ENCODE measurements at regions not wholly inside any gene's neighbourhood (a gene's known extent, or its start where the extent isn't known, plus 50 kb on each side); places are given as distances from the start of the nearest gene placed in this dataset.

DNA sequence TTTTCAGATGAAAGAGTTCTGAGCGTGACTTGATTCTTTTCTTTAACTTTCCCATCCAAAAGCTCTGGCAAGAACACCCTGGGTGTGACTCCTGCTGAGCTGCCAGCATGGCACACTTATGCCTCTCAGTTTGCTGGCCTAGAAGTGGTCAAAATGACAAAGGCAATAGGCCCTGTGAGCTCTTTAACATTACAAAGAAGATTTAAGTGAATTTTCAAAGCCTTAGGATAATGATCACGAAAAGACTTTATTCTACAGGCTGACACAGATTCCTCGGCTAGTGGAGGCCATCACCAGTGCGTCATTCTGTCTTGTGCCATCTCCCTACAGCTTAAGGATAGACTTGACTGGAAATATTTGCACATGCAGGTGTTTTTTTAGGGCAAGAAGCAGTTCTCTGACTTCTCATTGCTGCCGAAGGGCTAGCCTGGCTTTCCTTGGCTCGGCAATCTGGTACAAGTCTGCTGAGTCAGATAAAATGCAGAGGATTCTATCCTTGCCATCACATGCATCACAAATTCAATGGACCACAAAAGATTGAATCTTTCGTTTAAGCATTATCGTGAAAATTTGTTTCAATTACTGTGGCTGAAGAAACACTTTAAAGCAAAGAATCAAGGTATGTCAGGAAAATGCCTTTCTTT lies 311.5 kb downstream of the COX7C start:
- TF ChIP-seq, protein P1, sequence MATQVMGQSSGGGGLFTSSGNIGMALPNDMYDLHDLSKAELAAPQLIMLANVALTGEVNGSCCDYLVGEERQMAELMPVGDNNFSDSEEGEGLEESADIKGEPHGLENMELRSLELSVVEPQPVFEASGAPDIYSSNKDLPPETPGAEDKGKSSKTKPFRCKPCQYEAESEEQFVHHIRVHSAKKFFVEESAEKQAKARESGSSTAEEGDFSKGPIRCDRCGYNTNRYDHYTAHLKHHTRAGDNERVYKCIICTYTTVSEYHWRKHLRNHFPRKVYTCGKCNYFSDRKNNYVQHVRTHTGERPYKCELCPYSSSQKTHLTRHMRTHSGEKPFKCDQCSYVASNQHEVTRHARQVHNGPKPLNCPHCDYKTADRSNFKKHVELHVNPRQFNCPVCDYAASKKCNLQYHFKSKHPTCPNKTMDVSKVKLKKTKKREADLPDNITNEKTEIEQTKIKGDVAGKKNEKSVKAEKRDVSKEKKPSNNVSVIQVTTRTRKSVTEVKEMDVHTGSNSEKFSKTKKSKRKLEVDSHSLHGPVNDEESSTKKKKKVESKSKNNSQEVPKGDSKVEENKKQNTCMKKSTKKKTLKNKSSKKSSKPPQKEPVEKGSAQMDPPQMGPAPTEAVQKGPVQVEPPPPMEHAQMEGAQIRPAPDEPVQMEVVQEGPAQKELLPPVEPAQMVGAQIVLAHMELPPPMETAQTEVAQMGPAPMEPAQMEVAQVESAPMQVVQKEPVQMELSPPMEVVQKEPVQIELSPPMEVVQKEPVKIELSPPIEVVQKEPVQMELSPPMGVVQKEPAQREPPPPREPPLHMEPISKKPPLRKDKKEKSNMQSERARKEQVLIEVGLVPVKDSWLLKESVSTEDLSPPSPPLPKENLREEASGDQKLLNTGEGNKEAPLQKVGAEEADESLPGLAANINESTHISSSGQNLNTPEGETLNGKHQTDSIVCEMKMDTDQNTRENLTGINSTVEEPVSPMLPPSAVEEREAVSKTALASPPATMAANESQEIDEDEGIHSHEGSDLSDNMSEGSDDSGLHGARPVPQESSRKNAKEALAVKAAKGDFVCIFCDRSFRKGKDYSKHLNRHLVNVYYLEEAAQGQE (IDR thresholded peaks at IDR 0.05; ENCODE audit: borderline replicate concordance), result no peak
- TF ChIP-seq TAF1 (IDR thresholded peaks at IDR 0.05; ENCODE audit: low read depth), result no peak
- no peak for TF ChIP-seq POLR2AphosphoS5 (IDR thresholded peaks at IDR 0.05)
- TF ChIP-seq SMC3 (conservative IDR thresholded peaks at IDR 0.05; ENCODE audit: poor library complexity), result no peak
- no peak for TF ChIP-seq EP300 (conservative IDR thresholded peaks at IDR 0.05; ENCODE audit: poor library complexity, severe bottlenecking)
- no peak for TF ChIP-seq MXI1 (conservative IDR thresholded peaks at IDR 0.05; ENCODE audit: poor library complexity, severe bottlenecking)
- no peak for TF ChIP-seq EZH2 (IDR thresholded peaks at IDR 0.05; ENCODE audit: borderline replicate concordance, insufficient read depth, low read length, poor library complexity, severe bottlenecking)
- H3K4me3 ChIP-seq (ENCODE audit: low read length), result no peak overlapping the region

GRCh38 chr5:86951761-86952160 lies 315.9 kb upstream of the RASA1 start:
- no peaks in the 10 kb centered on the region for H3K27me3 ChIP-seq (ENCODE audit: insufficient read depth, low read depth, low read length)
- H3F3A ChIP-seq (ENCODE audit: insufficient read depth, low read length, poor library complexity, severe bottlenecking), result no peaks in the 10 kb centered on the region
- H3K4me3 ChIP-seq (ENCODE audit: low read length), result no peak overlapping the region
- no peak overlapping the region for H2AFZ ChIP-seq (ENCODE audit: low read depth, low read length)
- H3K9me3 ChIP-seq (ENCODE audit: low read length), result no peaks in the 10 kb centered on the region
- no peak overlapping the region for H3K27ac ChIP-seq (ENCODE audit: low read length)
- H3K9me2 ChIP-seq (ENCODE audit: insufficient read depth, low read length), result no peaks in the 10 kb centered on the region
- H3K9ac ChIP-seq (ENCODE audit: low read length), result no peak overlapping the region
- H3K79me2 ChIP-seq (replicated peaks; ENCODE audit: insufficient read depth, low read length), result no peaks in the 10 kb centered on the region
- TF ChIP-seq EZH2 (IDR thresholded peaks at IDR 0.05; ENCODE audit: borderline replicate concordance, insufficient read depth, low read length, poor library complexity, severe bottlenecking), result no peak
- TF ChIP-seq POLR2AphosphoS5 (IDR thresholded peaks at IDR 0.05), result no peak
- no peak for TF ChIP-seq EP300 (conservative IDR thresholded peaks at IDR 0.05; ENCODE audit: poor library complexity, severe bottlenecking)
- TF ChIP-seq MXI1 (conservative IDR thresholded peaks at IDR 0.05; ENCODE audit: poor library complexity, severe bottlenecking), result no peak
- TF ChIP-seq RAD21 (conservative IDR thresholded peaks at IDR 0.05), result no peak
- no peak for TF ChIP-seq SMC3 (conservative IDR thresholded peaks at IDR 0.05; ENCODE audit: poor library complexity)
- TF ChIP-seq, protein P1 (IDR thresholded peaks at IDR 0.05; ENCODE audit: borderline replicate concordance), result no peak
- no peak for TF ChIP-seq CTCF (IDR thresholded peaks at IDR 0.05; ENCODE audit: poor library complexity, severe bottlenecking)
- no peak for TF ChIP-seq TAF1 (IDR thresholded peaks at IDR 0.05; ENCODE audit: low read depth)
- no peak overlapping the region for H3K4me2 ChIP-seq (ENCODE audit: low read length)
- H4K20me1 ChIP-seq (ENCODE audit: insufficient read depth), result no peaks in the 10 kb centered on the region
- no peaks in the 10 kb centered on the region for H3K36me3 ChIP-seq (ENCODE audit: insufficient read depth, low read length)

More for the DNA sequence above, 311.5 kb downstream of the COX7C start:
- Histone ChIP-seq H3K79me2 (replicated peaks; ENCODE audit: insufficient read depth, low read length) (no peaks in the 10 kb centered on the region), H4K20me1 (ENCODE audit: insufficient read depth) (no peaks in the 10 kb centered on the region), H3F3A (ENCODE audit: insufficient read depth, low read length, poor library complexity, severe bottlenecking) (no peaks in the 10 kb centered on the region), H3K36me3 (ENCODE audit: insufficient read depth, low read length) (no peaks in the 10 kb centered on the region), H3K4me2 (ENCODE audit: low read length) (no peak overlapping the region), H3K9me3 (ENCODE audit: low read length) (no peaks in the 10 kb centered on the region), H3K9me2 (ENCODE audit: insufficient read depth, low read length) (no peaks in the 10 kb centered on the region), H3K9ac (ENCODE audit: low read length) (no peak overlapping the region), H3K27me3 (ENCODE audit: insufficient read depth, low read depth, low read length) (no peaks in the 10 kb centered on the region), H2AFZ (ENCODE audit: low read depth, low read length) (no peak overlapping the region), H3K27ac (ENCODE audit: low read length) (no peak overlapping the region)

All from neural cell (in vitro differentiated cells).